H9 (cell line): ENCODE measurements at regions not wholly inside any gene's neighbourhood (a gene's known extent, or its start where the extent isn't known, plus 50 kb on each side); places are given as distances from the start of the nearest gene placed in this dataset.

Source experiments
- DNase-seq: peaks from one replicate; pipeline ENCODE4 v3.0.0-alpha.2; 2017
- H2AFZ ChIP-seq: one replicate; pipeline ENCODE4 v1.6.1; 2013; ENCODE audit warnings: mild to moderate bottlenecking, low read length, control low read depth, moderate library complexity
- H2AK5ac ChIP-seq: 2 replicates; pipeline ENCODE4 v1.6.1; 2013; ENCODE audit warnings: low read length, control low read depth, mixed read lengths; ENCODE audit not compliant: insufficient read length
- H2BK120ac ChIP-seq: one replicate; pipeline ENCODE4 v1.6.1; 2013; ENCODE audit warnings: low read depth, mild to moderate bottlenecking, low read length, control low read depth, inconsistent platforms; ENCODE audit not compliant: poor library complexity, severe bottlenecking
- H2BK12ac ChIP-seq: 2 replicates; pipeline ENCODE4 v1.6.1; 2013; ENCODE audit warnings: low read length, control low read depth, mixed read lengths, low read depth; ENCODE audit not compliant: insufficient read length
- H2BK15ac ChIP-seq: 2 replicates; pipeline ENCODE4 v1.6.1; 2013; ENCODE audit warnings: low read depth, low read length, control low read depth
- H2BK20ac ChIP-seq: one replicate; pipeline ENCODE4 v1.6.1; 2013; ENCODE audit warnings: low read depth, mild to moderate bottlenecking, low read length, control low read depth, inconsistent platforms; ENCODE audit not compliant: poor library complexity, severe bottlenecking
- H2BK5ac ChIP-seq: 2 replicates; pipeline ENCODE4 v1.6.1; 2013; ENCODE audit warnings: low read length, control low read depth, mixed read lengths; ENCODE audit not compliant: insufficient read length
- H3K14ac ChIP-seq: 2 replicates; pipeline ENCODE4 v1.6.1; 2013; ENCODE audit warnings: low read length, control low read depth; ENCODE audit not compliant: insufficient read depth
- H3K18ac ChIP-seq: 2 replicates; pipeline ENCODE4 v1.6.1; 2013; ENCODE audit warnings: low read depth, mild to moderate bottlenecking, mixed read lengths, low read length, control low read depth; ENCODE audit not compliant: insufficient read length
- H3K23ac ChIP-seq: 2 replicates; pipeline ENCODE4 v1.6.1; 2013; ENCODE audit warnings: low read length, control low read depth, mixed read lengths, low read depth; ENCODE audit not compliant: insufficient read length
- H3K23me2 ChIP-seq: 2 replicates; pipeline ENCODE4 v1.6.1; 2013; ENCODE audit warnings: low read depth, mild to moderate bottlenecking, mixed read lengths, low read length, control low read depth; ENCODE audit not compliant: insufficient read length, poor library complexity, severe bottlenecking
- H3K27ac ChIP-seq: 2 replicates; pipeline ENCODE4 v1.5.1; 2013; ENCODE audit warnings: low read length, control low read depth, mixed read lengths, low read depth; ENCODE audit not compliant: insufficient read length
- H3K27me3 ChIP-seq: 2 replicates; pipeline ENCODE4 v1.6.1; 2013; ENCODE audit warnings: low read length, control low read depth, inconsistent platforms; ENCODE audit not compliant: insufficient read depth
- H3K4ac ChIP-seq: 2 replicates; pipeline ENCODE4 v1.6.1; 2013; ENCODE audit warnings: low read depth, mild to moderate bottlenecking, control low read depth, inconsistent platforms, low read length, moderate library complexity
- H3K4me1 ChIP-seq: 2 replicates; pipeline ENCODE4 v1.6.1; 2013; ENCODE audit warnings: low read length, control low read depth, inconsistent platforms; ENCODE audit not compliant: insufficient read depth
- H3K4me2 ChIP-seq: 2 replicates; pipeline ENCODE4 v1.6.1; 2013; ENCODE audit warnings: low read length, control low read depth, mixed read lengths; ENCODE audit not compliant: insufficient read length, insufficient read depth
- H3K56ac ChIP-seq: 2 replicates; pipeline ENCODE4 v1.6.1; 2013; ENCODE audit warnings: low read depth, mild to moderate bottlenecking, mixed read lengths, low read length, control low read depth; ENCODE audit not compliant: insufficient read length
- H3K79me1 ChIP-seq: 2 replicates; pipeline ENCODE4 v1.6.1; 2013; ENCODE audit warnings: low read depth, mild to moderate bottlenecking, moderate library complexity, low read length, control low read depth, inconsistent platforms; ENCODE audit not compliant: insufficient read depth, poor library complexity, severe bottlenecking
- H3K79me2 ChIP-seq: 2 replicates; pipeline ENCODE4 v1.6.1; 2013; ENCODE audit warnings: low read length, control low read depth, inconsistent platforms; ENCODE audit not compliant: insufficient read depth
- H3K9ac ChIP-seq: 2 replicates; pipeline ENCODE4 v1.6.1; 2013; ENCODE audit warnings: low read length, control low read depth, mixed read lengths; ENCODE audit not compliant: insufficient read length; ENCODE audit errors: extremely low read depth
- H3K9me3 ChIP-seq: one replicate; pipeline ENCODE4 v1.6.1; 2013; ENCODE audit warnings: low read depth, low read length, inconsistent platforms; ENCODE audit not compliant: control insufficient read depth
- H3T11ph ChIP-seq: one replicate; pipeline ENCODE4 v1.6.1; 2013; ENCODE audit warnings: mild to moderate bottlenecking, low read length, control low read depth, inconsistent platforms
- H4K20me1 ChIP-seq: one replicate; pipeline ENCODE4 v1.6.1; 2013; ENCODE audit not compliant: control insufficient read depth, insufficient read length, insufficient read depth
- H4K5ac ChIP-seq: 2 replicates; pipeline ENCODE4 v1.6.1; 2013; ENCODE audit warnings: low read depth, mild to moderate bottlenecking, mixed read lengths, low read length, control low read depth; ENCODE audit not compliant: insufficient read length
- H4K8ac ChIP-seq: replicated peaks from 2 replicates; pipeline ENCODE4 v1.6.1; 2013; ENCODE audit warnings: low read length, control low read depth, mixed read lengths, low read depth; ENCODE audit not compliant: insufficient read length
- H4K91ac ChIP-seq: 2 replicates; pipeline ENCODE4 v1.6.1; 2013; ENCODE audit warnings: low read depth, mild to moderate bottlenecking, moderate library complexity, mixed read lengths, low read length, control low read depth; ENCODE audit not compliant: insufficient read length
- H3K27ac Mint-ChIP-seq, 3 experiments: 2 replicates in 2 of 3; 3 replicates in 1 of 3; pipeline ENCODE4 v1.8.0; 2020 to 2021; ENCODE audit warnings: mixed read lengths in 3 of 3, mild to moderate bottlenecking in 1 of 3, moderate library complexity in 1 of 3
- H3K27me3 Mint-ChIP-seq: 2 replicates; pipeline ENCODE4 v1.8.0; 2021; ENCODE audit warnings: low read depth, mild to moderate bottlenecking, moderate library complexity, mixed read lengths
- H3K36me3 Mint-ChIP-seq, 3 experiments: 2 replicates in 2 of 3; 3 replicates in 1 of 3; pipeline ENCODE4 v1.8.0; 2020 to 2021; ENCODE audit warnings: low read depth in 3 of 3, mixed read lengths in 3 of 3; ENCODE audit not compliant: insufficient read depth in 1 of 3
- H3K4me1 Mint-ChIP-seq, 2 experiments: 2 replicates each; pipeline ENCODE4 v1.8.0; 2020; ENCODE audit warnings: mixed read lengths in 2 of 2
- H3K4me3 Mint-ChIP-seq, 2 experiments: 2 replicates in 1 of 2; 3 replicates in 1 of 2; pipeline ENCODE4 v1.8.0; 2020 to 2021; ENCODE audit warnings: mild to moderate bottlenecking in 2 of 2, mixed read lengths in 2 of 2, moderate library complexity in 1 of 2
- H3K9me3 Mint-ChIP-seq, 2 experiments: 2 replicates in 1 of 2; 3 replicates in 1 of 2; pipeline ENCODE4 v1.8.0; 2020; ENCODE audit warnings: mild to moderate bottlenecking in 2 of 2, mixed read lengths in 2 of 2, moderate library complexity in 1 of 2
- CTCF ChIP-seq: fragments of 200-600 bp; sonication (generic); conservative IDR thresholded peaks from 3 replicates; pipeline ENCODE4 v1.8.0; 2021; ENCODE audit warnings: antibody characterized with exemption, mild to moderate bottlenecking
- WGBS: extraction: QIAGEN DNeasy Blood & Tissue Kit; methylation state at CpG from one replicate; pipeline ENCODE4 v1.1.7; 2013; ENCODE audit warnings: missing lambda C conversion rate, low lambda C conversion rate, mixed read lengths; ENCODE audit not compliant: insufficient read length; ENCODE audit errors: extremely low coverage; 5-methylcytosine and 5-hydroxymethylcytosine counted together

- Histone ChIP-seq H3K23ac (no peak overlapping the region), H3K27me3 (no peaks in the 10 kb centered on the region), H4K91ac (no peak overlapping the region), H3K79me1 (no peaks in the 10 kb centered on the region), H3K56ac (no peak overlapping the region), H3K9ac (no peak overlapping the region), H2BK120ac (no peak overlapping the region), H3K14ac (no peak overlapping the region), H2BK12ac (no peak overlapping the region), H3K4ac (no peak overlapping the region), H4K8ac (no peak overlapping the region), H3T11ph (no peak overlapping the region), H3K18ac (no peak overlapping the region), H4K5ac (no peak overlapping the region), H2AFZ (no peak overlapping the region), H2BK5ac (no peak overlapping the region), H3K9me3 (no peaks in the 10 kb centered on the region), H3K79me2 (no peaks in the 10 kb centered on the region), H2BK20ac (no peak overlapping the region), H2AK5ac (no peak overlapping the region), H3K23me2 (no peaks in the 10 kb centered on the region), H3K4me1 (no peaks in the 10 kb centered on the region), H3K27ac (no peak overlapping the region), H2BK15ac (no peak overlapping the region), H4K20me1 (no peaks in the 10 kb centered on the region), H3K4me2 (no peak overlapping the region)
- Mint-ChIP-seq H3K9me3 (no peaks in the 10 kb centered on the region), H3K27me3 (no peaks in the 10 kb centered on the region), H3K4me1 (peaks cover 10 to 12% of the 10 kb centered on the region in 2 experiments), H3K36me3 (peaks cover 0 to 5% (median 0%) of the 10 kb centered on the region in 3 experiments; a peak in 1 of 7 replicates), H3K4me3 (no peak overlapping the region), H3K27ac (no peak overlapping the region)
- WGBS: no CpG with 5 or more reads among the region's 2 CpGs
- DNase-seq: no peak
- TF ChIP-seq CTCF: no peak
Observed at GRCh38 chr1:81592233-81592632, 208.5 kb upstream of the ADGRL2 start.
